Keratinocyte (primary cell): ENCODE measurements at regions not wholly inside any gene's neighbourhood (a gene's known extent, or its start where the extent isn't known, plus 50 kb on each side); places are given as distances from the start of the nearest gene placed in this dataset.

ENCODE experiments used
- DNase-seq: peaks from one replicate; pipeline ENCODE4 v3.0.0-alpha.2; 2011; ENCODE audit warnings: low read depth, missing footprints, low spot score
- FAIRE-seq: peaks from 2 replicates; lab custom pipeline; 2011; peaks lifted over from hg19 to GRCh38; lab: Jason Lieb, UNC
- H2AFZ ChIP-seq: 2 replicates; pipeline ENCODE4 v1.6.0; 2012; ENCODE audit warnings: low read length, control low read depth, inconsistent platforms; ENCODE audit not compliant: control insufficient read depth
- H3K27ac ChIP-seq: 2 replicates; pipeline ENCODE4 v1.5.1; 2011; ENCODE audit warnings: low read length; ENCODE audit not compliant: control insufficient read depth, insufficient read depth
- H3K27me3 ChIP-seq: 3 replicates; pipeline ENCODE4 v1.6.0; 2011; ENCODE audit warnings: low read length; ENCODE audit not compliant: control insufficient read depth, insufficient read depth; ENCODE audit errors: extremely low read depth
- H3K36me3 ChIP-seq, 2 experiments: 2 replicates in 1 of 2; 3 replicates in 1 of 2; pipeline ENCODE4 v1.5.1; 2011; ENCODE audit warnings: low read length in 2 of 2, mild to moderate bottlenecking in 1 of 2; ENCODE audit not compliant: control insufficient read depth in 2 of 2, insufficient read depth in 2 of 2; ENCODE audit errors: extremely low read depth in 1 of 2
- H3K4me1 ChIP-seq: 3 replicates; pipeline ENCODE4 v1.5.1; 2011; ENCODE audit warnings: low read length; ENCODE audit not compliant: control insufficient read depth, insufficient read depth; ENCODE audit errors: extremely low read depth
- H3K4me2 ChIP-seq: 3 replicates; pipeline ENCODE4 v1.6.0; 2011; ENCODE audit warnings: low read depth, low read length; ENCODE audit not compliant: control insufficient read depth, insufficient read depth; ENCODE audit errors: extremely low read depth
- H3K4me3 ChIP-seq, 3 experiments: fragments of 200-600 bp in 1 of 3; sonication (generic) in 1 of 3; 2 replicates in 2 of 3; 3 replicates in 1 of 3; pipeline ENCODE4 v1.5.1; 2011 to 2016; ENCODE audit warnings: low read length in 3 of 3, mild to moderate bottlenecking in 3 of 3, control low read depth in 2 of 3, inconsistent platforms in 1 of 3, low read depth in 1 of 3, mixed read lengths in 1 of 3, mixed run types in 1 of 3, moderate library complexity in 1 of 3; ENCODE audit not compliant: control insufficient read depth in 2 of 3, insufficient read depth in 2 of 3; ENCODE audit errors: extremely low read depth in 1 of 3
- H3K79me2 ChIP-seq: 2 replicates; pipeline ENCODE4 v1.6.0; 2012; ENCODE audit warnings: low read length; ENCODE audit not compliant: control insufficient read depth, insufficient read depth
- H3K9ac ChIP-seq: 3 replicates; pipeline ENCODE4 v1.6.0; 2011; ENCODE audit warnings: low read length; ENCODE audit not compliant: control insufficient read depth, insufficient read depth; ENCODE audit errors: extremely low read depth
- H3K9me1 ChIP-seq: 3 replicates; pipeline ENCODE4 v1.6.0; 2011; ENCODE audit warnings: low read length; ENCODE audit not compliant: control insufficient read depth, insufficient read depth; ENCODE audit errors: extremely low read depth
- H3K9me3 ChIP-seq: 2 replicates; pipeline ENCODE4 v1.5.1; 2012; ENCODE audit warnings: low read depth, low read length; ENCODE audit not compliant: control insufficient read depth
- H4K20me1 ChIP-seq: 3 replicates; pipeline ENCODE4 v1.6.0; 2011; ENCODE audit warnings: low read length; ENCODE audit not compliant: control insufficient read depth, insufficient read depth; ENCODE audit errors: extremely low read depth
- EZH2 ChIP-seq: IDR thresholded peaks from one replicate; pipeline ENCODE4 v1.6.1; 2012; ENCODE audit warnings: inconsistent platforms, mild to moderate bottlenecking, low read length, moderate library complexity
- dilution Hi-C: fragments of 300-500 bp; cut with MboI; formaldehyde crosslinking; loops from one replicate; pipeline ENCODE4 v1.7.0; 2020; ENCODE audit warnings: low sequenced_read_pairs; ENCODE audit not compliant: extremely low pct_ligation_motif_present
- TF ChIP-seq, protein P1 (sequence below), 3 experiments: IDR thresholded peaks in 1 of 3; conservative IDR thresholded peaks in 1 of 3; optimal IDR thresholded peaks in 1 of 3; 2 replicates in 2 of 3; 3 replicates in 1 of 3; pipeline versions ENCODE3 to v1.5.1; 2011; ENCODE audit warnings: low read length in 3 of 3, mild to moderate bottlenecking in 3 of 3, moderate library complexity in 2 of 3, control low read depth in 1 of 3, inconsistent platforms in 1 of 3; ENCODE audit not compliant: insufficient read depth in 2 of 3; ENCODE audit errors: extremely low read depth in 1 of 3

DNA sequence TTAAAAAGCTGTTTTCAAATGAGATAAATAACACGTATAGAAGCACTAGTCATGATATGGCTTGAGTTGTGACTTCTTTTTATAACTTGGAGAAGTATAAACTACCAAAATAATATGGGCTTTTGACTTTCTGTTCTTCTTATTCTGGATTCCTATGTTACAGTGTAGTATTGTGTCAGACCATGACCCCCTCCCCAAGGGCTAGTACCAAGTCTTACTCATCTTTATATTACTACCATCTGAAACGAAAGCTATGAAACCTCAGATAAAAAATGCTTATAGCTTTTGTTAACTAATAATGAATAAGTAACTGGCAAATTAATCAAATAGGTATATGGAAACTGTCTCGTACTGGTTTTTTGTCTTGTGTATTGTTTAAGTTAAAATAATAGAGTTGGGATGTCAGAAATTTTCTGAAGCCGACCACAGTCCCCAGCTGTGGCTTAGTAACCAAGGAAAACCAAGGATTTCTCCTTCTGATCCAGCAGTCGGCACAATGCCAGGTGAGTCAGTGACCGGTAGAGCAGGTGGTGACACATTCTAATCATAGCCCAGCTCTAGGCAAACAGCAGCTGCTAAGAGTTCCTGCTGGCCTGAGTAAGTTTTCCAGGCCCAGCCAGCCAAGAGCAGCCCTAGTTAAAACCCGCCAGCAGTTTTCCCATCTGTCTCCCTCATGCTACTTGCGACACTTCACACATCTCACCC lies 163.3 kb upstream of the PRDX4 start:
- peaks cover 10% of the 10 kb centered on the region for H3K4me1 ChIP-seq
- H3K27ac ChIP-seq: no peak overlapping the region
- H3K9me3 ChIP-seq: no peaks in the 10 kb centered on the region
- no peak overlapping the region for H2AFZ ChIP-seq
- H3K27me3 ChIP-seq: no peaks in the 10 kb centered on the region
- FAIRE-seq (peak; percentile 84), DNase-seq (peak; percentile 76)
- H3K4me2 ChIP-seq: peak overlapping the region; percentile 51
- no peaks in the 10 kb centered on the region for H3K79me2 ChIP-seq
- dilution Hi-C loops: no loop called here
- H3K36me3 ChIP-seq: no peaks in the 10 kb centered on the region
- H3K4me3 ChIP-seq: no peak overlapping the region
- no peak overlapping the region for H3K9ac ChIP-seq
- TF ChIP-seq, protein P1, sequence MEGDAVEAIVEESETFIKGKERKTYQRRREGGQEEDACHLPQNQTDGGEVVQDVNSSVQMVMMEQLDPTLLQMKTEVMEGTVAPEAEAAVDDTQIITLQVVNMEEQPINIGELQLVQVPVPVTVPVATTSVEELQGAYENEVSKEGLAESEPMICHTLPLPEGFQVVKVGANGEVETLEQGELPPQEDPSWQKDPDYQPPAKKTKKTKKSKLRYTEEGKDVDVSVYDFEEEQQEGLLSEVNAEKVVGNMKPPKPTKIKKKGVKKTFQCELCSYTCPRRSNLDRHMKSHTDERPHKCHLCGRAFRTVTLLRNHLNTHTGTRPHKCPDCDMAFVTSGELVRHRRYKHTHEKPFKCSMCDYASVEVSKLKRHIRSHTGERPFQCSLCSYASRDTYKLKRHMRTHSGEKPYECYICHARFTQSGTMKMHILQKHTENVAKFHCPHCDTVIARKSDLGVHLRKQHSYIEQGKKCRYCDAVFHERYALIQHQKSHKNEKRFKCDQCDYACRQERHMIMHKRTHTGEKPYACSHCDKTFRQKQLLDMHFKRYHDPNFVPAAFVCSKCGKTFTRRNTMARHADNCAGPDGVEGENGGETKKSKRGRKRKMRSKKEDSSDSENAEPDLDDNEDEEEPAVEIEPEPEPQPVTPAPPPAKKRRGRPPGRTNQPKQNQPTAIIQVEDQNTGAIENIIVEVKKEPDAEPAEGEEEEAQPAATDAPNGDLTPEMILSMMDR (optimal IDR thresholded peaks at IDR 0.05 in 1 of 3, IDR thresholded peaks at IDR 0.05 in 1 of 3, conservative IDR thresholded peaks at IDR 0.05 in 1 of 3; ENCODE audit: extremely low read depth in 1 of 3, insufficient read depth in 2 of 3, low read length in 3 of 3): no peak
- no peak for TF ChIP-seq EZH2
- H4K20me1 ChIP-seq: no peaks in the 10 kb centered on the region
- no peaks in the 10 kb centered on the region for H3K9me1 ChIP-seq

DNA sequence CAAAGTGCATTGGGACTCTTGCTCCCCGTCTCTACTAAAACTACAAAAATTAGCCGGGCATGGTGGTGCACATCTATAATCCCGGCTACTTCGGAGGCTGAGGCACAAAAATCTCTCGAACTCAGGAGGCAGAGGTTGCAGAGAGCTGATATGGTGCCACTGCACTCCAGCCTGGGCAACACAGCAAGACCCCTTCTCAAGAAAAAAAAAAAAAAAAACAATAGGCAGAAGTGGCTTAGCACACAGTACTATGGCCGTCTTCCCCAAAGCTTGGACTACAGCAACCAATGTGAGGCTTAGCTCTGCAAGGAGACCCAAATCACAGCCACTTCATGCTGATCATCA lies 162.8 kb upstream of the PRDX4 start:
- Histone ChIP-seq H4K20me1 (no peaks in the 10 kb centered on the region), H3K4me3 (no peak overlapping the region), H2AFZ (no peak overlapping the region), H3K4me1 (peaks cover 10% of the 10 kb centered on the region), H3K9me1 (no peaks in the 10 kb centered on the region), H3K4me2 (no peak overlapping the region), H3K27me3 (no peaks in the 10 kb centered on the region), H3K79me2 (no peaks in the 10 kb centered on the region), H3K36me3 (no peaks in the 10 kb centered on the region), H3K9me3 (no peaks in the 10 kb centered on the region), H3K9ac (no peak overlapping the region), H3K27ac (no peak overlapping the region)
- FAIRE-seq: no peak
- dilution Hi-C loops: no loop called here
- TF ChIP-seq, protein P1 (optimal IDR thresholded peaks at IDR 0.05 in 1 of 3, IDR thresholded peaks at IDR 0.05 in 1 of 3, conservative IDR thresholded peaks at IDR 0.05 in 1 of 3; ENCODE audit: extremely low read depth in 1 of 3, insufficient read depth in 2 of 3, low read length in 3 of 3): no peak
- no peak for TF ChIP-seq EZH2
- no peak for DNase-seq
